Right cardiac atrium (tissue), 5 donors: ENCODE measurements at regions not wholly inside any gene's neighbourhood (a gene's known extent, or its start where the extent isn't known, plus 50 kb on each side); places are given as distances from the start of the nearest gene placed in this dataset.

ENCODE experiments used
- ATAC-seq, 2 donors: fragments of 200-7000 bp; cut with Tn5 transposase; one replicate each; pipeline versions ENCODE4 v1.8.0 to v1.9.1; 2020; ENCODE audit warnings: moderate library complexity in 2 of 2, mild to moderate bottlenecking in 1 of 2
- DNase-seq, 3 donors: peaks; one replicate each; pipeline ENCODE4 v3.0.0-alpha.2; 2020
- H3K27ac ChIP-seq: one replicate; pipeline ENCODE4 v1.5.1; 2013; ENCODE audit warnings: mild to moderate bottlenecking, low read length, control low read depth, moderate library complexity
- H3K27me3 ChIP-seq: one replicate; pipeline ENCODE4 v1.6.1; 2013; ENCODE audit not compliant: control insufficient read depth, insufficient read depth
- H3K4me1 ChIP-seq: one replicate; pipeline ENCODE4 v1.6.1; 2013; ENCODE audit warnings: low read length; ENCODE audit not compliant: control insufficient read depth, insufficient read depth
- H3K4me3 ChIP-seq: one replicate; pipeline ENCODE4 v1.5.1; 2013; ENCODE audit warnings: low read length, control low read depth
- H3K9me3 ChIP-seq: one replicate; pipeline ENCODE4 v1.6.1; 2013; ENCODE audit warnings: low read length; ENCODE audit not compliant: control insufficient read depth
- WGBS: extraction: QIAGEN DNeasy Blood & Tissue Kit; methylation state at CpG from one replicate; pipeline ENCODE4 v1.1.7; 2013; 5-methylcytosine and 5-hydroxymethylcytosine counted together
- intact Hi-C, 4 donors: fragments of 100-400 bp; cut with DNase I; formaldehyde crosslinking; loops; one replicate each; pipeline versions ENCODE4 v1.11.0 to v1.14.0; 2022 to 2023
- donor health status: healthy with polysubstance abuse.
- donor health status: DM: no; HTN: yes; CAD: no.
- donor health status: DM: no; HTN: no; CAD: no.
- donor health status: DM: no; HTN: yes; CAD: no; lungs with severe emphysema.
- donor health status: DM: yes; HTN: yes; CAD: no.

- DNase-seq (no peak), ATAC-seq (no peak)
- no peaks in the 10 kb centered on the region for H3K9me3 ChIP-seq
- intact Hi-C loops: no loop called here
- WGBS: 88% methylated on average over 1 of the region's 1 CpG
- H3K27ac ChIP-seq: no peak overlapping the region
- no peaks in the 10 kb centered on the region for H3K27me3 ChIP-seq
- no peak overlapping the region for H3K4me3 ChIP-seq
- no peaks in the 10 kb centered on the region for H3K4me1 ChIP-seq
Measured at GRCh38 chrX:51437521-51437920, 58.9 kb downstream of the NUDT11 start.

- Histone ChIP-seq H3K4me1 (no peaks in the 10 kb centered on the region), H3K27ac (no peak overlapping the region), H3K4me3 (no peak overlapping the region), H3K27me3 (no peaks in the 10 kb centered on the region), H3K9me3 (no peaks in the 10 kb centered on the region)
- intact Hi-C loops: no loop called here
- ATAC-seq (no peak), DNase-seq (no peak)
- WGBS: 52% methylated on average over 1 of the region's 1 CpG
Measured at GRCh38 chrX:51435101-51435500, 61.3 kb downstream of the NUDT11 start.

- 55% methylated on average over 4 of the region's 4 CpGs for WGBS
Measured at GRCh38 chrX:51421972-51422597, 74.3 kb downstream of the NUDT11 start.

GRCh38 chrX:51420610-51421009 lies 75.8 kb downstream of the NUDT11 start:
- 4% methylated on average over 5 of the region's 5 CpGs for WGBS
- intact Hi-C loops: no loop called here

More at GRCh38 chrX:51421972-51422597, 74.3 kb downstream of the NUDT11 start:
- ATAC-seq (no peak), DNase-seq (no peak)
- no peaks in the 10 kb centered on the region for H3K4me1 ChIP-seq
- intact Hi-C loops: no loop called here
- no peaks in the 10 kb centered on the region for H3K27me3 ChIP-seq
- no peak overlapping the region for H3K4me3 ChIP-seq
- H3K9me3 ChIP-seq: no peaks in the 10 kb centered on the region
- H3K27ac ChIP-seq: no peak overlapping the region

GRCh38 chrX:51408462-51408861 lies 75.8 kb downstream of the NUDT10 start:
- no peaks in the 10 kb centered on the region for H3K27me3 ChIP-seq
- H3K4me1 ChIP-seq: no peaks in the 10 kb centered on the region
- 86% methylated on average over 5 of the region's 5 CpGs for WGBS
- no peaks in the 10 kb centered on the region for H3K9me3 ChIP-seq
- no peak overlapping the region for H3K4me3 ChIP-seq
- peak in 1 of 3 donors; percentile 32 for DNase-seq
- intact Hi-C loops: no loop called here
- no peak overlapping the region for H3K27ac ChIP-seq
- no peak for ATAC-seq

More at GRCh38 chrX:51420610-51421009, 75.8 kb downstream of the NUDT11 start:
- no peak for DNase-seq
- no peak overlapping the region for H3K27ac ChIP-seq
- no peak for ATAC-seq
- no peaks in the 10 kb centered on the region for H3K27me3 ChIP-seq
- no peaks in the 10 kb centered on the region for H3K9me3 ChIP-seq
- H3K4me1 ChIP-seq: no peaks in the 10 kb centered on the region
- no peak overlapping the region for H3K4me3 ChIP-seq

GRCh38 chrX:51407520-51408409 lies 75.1 kb downstream of the NUDT10 start:
- peak in 1 of 3 donors; percentile 49 for DNase-seq
- WGBS: 95% methylated on average over 54 of the region's 54 CpGs
- no peaks in the 10 kb centered on the region for H3K9me3 ChIP-seq

GRCh38 chrX:51406688-51407519 lies 74.3 kb downstream of the NUDT10 start:
- intact Hi-C loops: no loop called here

More at GRCh38 chrX:51407520-51408409, 75.1 kb downstream of the NUDT10 start:
- no peak for ATAC-seq
- Histone ChIP-seq H3K27me3 (no peaks in the 10 kb centered on the region), H3K4me3 (no peak overlapping the region), H3K4me1 (no peaks in the 10 kb centered on the region), H3K27ac (no peak overlapping the region)
- intact Hi-C loops: no loop called here

GRCh38 chrX:51404445-51404844 lies 71.8 kb downstream of the NUDT10 start:
- DNase-seq (no peak), ATAC-seq (no peak)
- no peaks in the 10 kb centered on the region for H3K4me1 ChIP-seq
- H3K27ac ChIP-seq: no peak overlapping the region
- intact Hi-C loops: no loop called here
- H3K4me3 ChIP-seq: no peak overlapping the region
- no peaks in the 10 kb centered on the region for H3K27me3 ChIP-seq
- no peaks in the 10 kb centered on the region for H3K9me3 ChIP-seq
- 98% methylated on average over 4 of the region's 4 CpGs for WGBS

More at GRCh38 chrX:51406688-51407519, 74.3 kb downstream of the NUDT10 start:
- Histone ChIP-seq H3K4me1 (no peaks in the 10 kb centered on the region), H3K27ac (no peak overlapping the region), H3K4me3 (no peak overlapping the region), H3K9me3 (no peaks in the 10 kb centered on the region), H3K27me3 (no peaks in the 10 kb centered on the region)
- no peak for ATAC-seq
- DNase-seq: peak in 1 of 3 donors; percentile 37
- 96% methylated on average over 54 of the region's 54 CpGs for WGBS

- Histone ChIP-seq H3K9me3 (no peaks in the 10 kb centered on the region), H3K27ac (no peak overlapping the region), H3K4me3 (peak overlapping the region; percentile 25), H3K27me3 (no peaks in the 10 kb centered on the region), H3K4me1 (no peaks in the 10 kb centered on the region)
- ATAC-seq (peak; percentile 71 to 74), DNase-seq (peak; percentile 22 to 70 (median 60))
- intact Hi-C loops: no loop called here
- WGBS: 1% methylated on average over 50 of the region's 50 CpGs
Measured at GRCh38 chrX:51395810-51396728, 63.4 kb downstream of the NUDT10 start.

GRCh38 chrX:51395480-51395809 lies 62.8 kb downstream of the NUDT10 start:
- Histone ChIP-seq H3K4me1 (no peaks in the 10 kb centered on the region), H3K27ac (no peak overlapping the region), H3K4me3 (peak overlapping the region; percentile 25), H3K9me3 (no peaks in the 10 kb centered on the region), H3K27me3 (no peaks in the 10 kb centered on the region)
- DNase-seq: no peak
- WGBS: 23% methylated on average over 4 of the region's 4 CpGs
- ATAC-seq: peak; percentile 14 to 47
- intact Hi-C loops: no loop called here
